Trophoblast cell (in vitro differentiated cells and primary cell): ENCODE measurements at regions not wholly inside any gene's neighbourhood (a gene's known extent, or its start where the extent isn't known, plus 50 kb on each side); places are given as distances from the start of the nearest gene placed in this dataset.
A peak's percentile ranks its signal among the peaks of the same experiment; 100 is the strongest.

Experiments
- DNase-seq, 2 donors: peaks; one replicate each; pipeline ENCODE4 v3.0.0-alpha.2; 2016
- H2AFZ ChIP-seq: 2 replicates; pipeline ENCODE4 v1.6.1; 2013; ENCODE audit warnings: low read length, moderate library complexity, mild to moderate bottlenecking; ENCODE audit not compliant: insufficient read depth, poor library complexity
- H2AK5ac ChIP-seq: 2 replicates; pipeline ENCODE4 v1.6.1; 2013; ENCODE audit warnings: mild to moderate bottlenecking, low read length
- H2BK120ac ChIP-seq: 2 replicates; pipeline ENCODE4 v1.6.1; 2013; ENCODE audit warnings: low read length, mild to moderate bottlenecking, moderate library complexity; ENCODE audit not compliant: insufficient read depth, poor library complexity
- H2BK12ac ChIP-seq: 2 replicates; pipeline ENCODE4 v1.6.1; 2013; ENCODE audit warnings: mild to moderate bottlenecking, low read length, moderate library complexity
- H2BK5ac ChIP-seq: 2 replicates; pipeline ENCODE4 v1.6.1; 2013; ENCODE audit warnings: low read length, low read depth, moderate library complexity, mild to moderate bottlenecking; ENCODE audit not compliant: poor library complexity
- H3K14ac ChIP-seq: 2 replicates; pipeline ENCODE4 v1.6.1; 2013; ENCODE audit warnings: mild to moderate bottlenecking, low read length
- H3K18ac ChIP-seq: 2 replicates; pipeline ENCODE4 v1.6.1; 2013; ENCODE audit warnings: mild to moderate bottlenecking, low read length
- H3K23ac ChIP-seq: 2 replicates; pipeline ENCODE4 v1.6.1; 2013; ENCODE audit warnings: low read length
- H3K27ac ChIP-seq: 2 replicates; pipeline ENCODE4 v1.5.1; 2013; ENCODE audit warnings: low read depth, mild to moderate bottlenecking, inconsistent platforms, low read length, moderate library complexity
- H3K27me3 ChIP-seq: 2 replicates; pipeline ENCODE4 v1.6.1; 2013; ENCODE audit warnings: inconsistent platforms, mild to moderate bottlenecking, low read length, moderate library complexity; ENCODE audit not compliant: insufficient read depth
- H3K36me3 ChIP-seq, 2 experiments: 1 replicate in 1 of 2; 2 replicates in 1 of 2; pipeline ENCODE4 v1.6.1; 2013; ENCODE audit warnings: low read length in 2 of 2, mild to moderate bottlenecking in 2 of 2, moderate library complexity in 1 of 2; ENCODE audit not compliant: insufficient read depth in 2 of 2, control insufficient read depth in 1 of 2
- H3K4ac ChIP-seq: 2 replicates; pipeline ENCODE4 v1.6.1; 2013; ENCODE audit warnings: low read depth, mild to moderate bottlenecking, low read length, moderate library complexity
- H3K4me1 ChIP-seq, 2 experiments: 1 replicate in 1 of 2; 2 replicates in 1 of 2; pipeline ENCODE4 v1.6.1; 2013; ENCODE audit warnings: low read length in 2 of 2, mild to moderate bottlenecking in 2 of 2, moderate library complexity in 1 of 2; ENCODE audit not compliant: insufficient read depth in 2 of 2, control insufficient read depth in 1 of 2
- H3K4me2 ChIP-seq: 2 replicates; pipeline ENCODE4 v1.6.1; 2013; ENCODE audit warnings: inconsistent platforms, mild to moderate bottlenecking, low read length, moderate library complexity
- H3K4me3 ChIP-seq: 2 replicates; pipeline ENCODE4 v1.5.1; 2013; ENCODE audit warnings: mild to moderate bottlenecking, low read depth, low read length, inconsistent platforms
- H3K79me1 ChIP-seq: one replicate; pipeline ENCODE4 v1.6.1; 2013; ENCODE audit warnings: low read length
- H3K79me2 ChIP-seq: 2 replicates; pipeline ENCODE4 v1.6.1; 2013; ENCODE audit warnings: low read length, mild to moderate bottlenecking; ENCODE audit not compliant: control insufficient read depth, insufficient read depth, poor library complexity
- H3K9ac ChIP-seq: 2 replicates; pipeline ENCODE4 v1.6.1; 2013; ENCODE audit warnings: mild to moderate bottlenecking, low read length
- H3K9me3 ChIP-seq: 2 replicates; pipeline ENCODE4 v1.6.1; 2013; ENCODE audit warnings: low read depth, mild to moderate bottlenecking, control low read depth, inconsistent platforms, low read length; ENCODE audit not compliant: insufficient read depth
- H4K12ac ChIP-seq: 2 replicates; pipeline ENCODE4 v1.6.1; 2013; ENCODE audit warnings: low read depth, mild to moderate bottlenecking, low read length, moderate library complexity
- H4K8ac ChIP-seq: 2 replicates; pipeline ENCODE4 v1.6.1; 2013; ENCODE audit warnings: low read depth, mild to moderate bottlenecking, low read length, moderate library complexity
- H4K91ac ChIP-seq: one replicate; pipeline ENCODE4 v1.6.1; 2013; ENCODE audit warnings: low read depth, mild to moderate bottlenecking, low read length, moderate library complexity
- WGBS: extraction: QIAGEN DNeasy Blood & Tissue Kit; methylation state at CpG from one replicate; pipeline ENCODE4 v1.1.7; 2013; ENCODE audit warnings: missing lambda C conversion rate; ENCODE audit not compliant: insufficient read length, insufficient coverage; ENCODE audit errors: extremely low coverage; 5-methylcytosine and 5-hydroxymethylcytosine counted together

- Histone ChIP-seq H3K79me1 (no peaks in the 10 kb centered on the region), H3K9ac (no peak overlapping the region), H3K79me2 (no peaks in the 10 kb centered on the region), H3K27me3 (no peaks in the 10 kb centered on the region), H3K4me3 (no peak overlapping the region), H3K4ac (no peak overlapping the region), H2BK12ac (no peak overlapping the region), H4K91ac (no peak overlapping the region), H3K14ac (no peak overlapping the region), H3K18ac (no peak overlapping the region), H3K4me2 (no peak overlapping the region), H4K12ac (no peak overlapping the region), H2BK120ac (no peak overlapping the region), H2AK5ac (no peak overlapping the region), H3K27ac (no peak overlapping the region), H2BK5ac (no peak overlapping the region), H2AFZ (no peak overlapping the region), H3K4me1 (no peaks in the 10 kb centered on the region), H3K23ac (no peak overlapping the region), H3K9me3 (no peaks in the 10 kb centered on the region), H4K8ac (no peak overlapping the region), H3K36me3 (no peaks in the 10 kb centered on the region)
- no CpG with 5 or more reads among the region's 1 CpG for WGBS
- peak; percentile 19 to 69 for DNase-seq
Measured at GRCh38 chr4:81353861-81354260, 117.8 kb downstream of the RASGEF1B start.

- no peak overlapping the region for H3K18ac ChIP-seq
- H3K36me3 ChIP-seq, result no peaks in the 10 kb centered on the region
- no peak overlapping the region for H4K8ac ChIP-seq
- H2BK12ac ChIP-seq, result no peak overlapping the region
- no peak overlapping the region for H3K9ac ChIP-seq
- H3K4me2 ChIP-seq, result no peak overlapping the region
- H3K23ac ChIP-seq, result no peak overlapping the region
- no peak overlapping the region for H3K27ac ChIP-seq
- no peak overlapping the region for H3K14ac ChIP-seq
- no peak overlapping the region for H3K4me3 ChIP-seq
- no peaks in the 10 kb centered on the region for H3K79me1 ChIP-seq
- H3K79me2 ChIP-seq, result no peaks in the 10 kb centered on the region
- H4K91ac ChIP-seq, result no peak overlapping the region
- WGBS, result no CpG with 5 or more reads among the region's 2 CpGs
- no peaks in the 10 kb centered on the region for H3K4me1 ChIP-seq
- no peak overlapping the region for H2AK5ac ChIP-seq
- H2BK120ac ChIP-seq, result no peak overlapping the region
- no peak overlapping the region for H4K12ac ChIP-seq
- no peak overlapping the region for H2BK5ac ChIP-seq
- no peaks in the 10 kb centered on the region for H3K9me3 ChIP-seq
- no peak for DNase-seq
- H3K4ac ChIP-seq, result no peak overlapping the region
- no peaks in the 10 kb centered on the region for H3K27me3 ChIP-seq
- no peak overlapping the region for H2AFZ ChIP-seq
Measured at GRCh38 chr4:81352446-81352835, 119.3 kb downstream of the RASGEF1B start.

GRCh38 chr4:81351654-81352445 lies 119.9 kb downstream of the RASGEF1B start:
- Histone ChIP-seq H3K4me1 (no peaks in the 10 kb centered on the region), H3K79me2 (no peaks in the 10 kb centered on the region), H3K27ac (no peak overlapping the region), H3K14ac (no peak overlapping the region), H3K27me3 (no peaks in the 10 kb centered on the region), H2BK12ac (no peak overlapping the region), H4K12ac (no peak overlapping the region), H3K18ac (no peak overlapping the region), H3K4me3 (no peak overlapping the region), H3K79me1 (no peaks in the 10 kb centered on the region), H3K9me3 (no peaks in the 10 kb centered on the region), H3K23ac (no peak overlapping the region), H2BK120ac (no peak overlapping the region), H2AK5ac (no peak overlapping the region), H4K8ac (no peak overlapping the region), H3K4ac (no peak overlapping the region), H3K36me3 (no peaks in the 10 kb centered on the region), H3K9ac (no peak overlapping the region), H2AFZ (no peak overlapping the region), H2BK5ac (no peak overlapping the region), H3K4me2 (no peak overlapping the region), H4K91ac (no peak overlapping the region)
- WGBS, result no CpG with 5 or more reads among the region's 11 CpGs
- DNase-seq, result peak; percentile 35 to 88

- Histone ChIP-seq H2AK5ac (no peak overlapping the region), H2AFZ (no peak overlapping the region), H3K27ac (no peak overlapping the region), H4K12ac (no peak overlapping the region), H3K23ac (no peak overlapping the region), H4K8ac (no peak overlapping the region), H3K4me3 (no peak overlapping the region), H3K18ac (no peak overlapping the region), H3K14ac (no peak overlapping the region), H3K9me3 (no peaks in the 10 kb centered on the region), H3K79me1 (no peaks in the 10 kb centered on the region), H2BK120ac (no peak overlapping the region), H3K4ac (no peak overlapping the region), H3K9ac (no peak overlapping the region), H4K91ac (no peak overlapping the region), H2BK12ac (no peak overlapping the region), H3K4me2 (no peak overlapping the region), H3K4me1 (no peaks in the 10 kb centered on the region), H3K79me2 (no peaks in the 10 kb centered on the region), H2BK5ac (no peak overlapping the region), H3K27me3 (no peaks in the 10 kb centered on the region), H3K36me3 (no peaks in the 10 kb centered on the region)
- no peak for DNase-seq
- WGBS, result no CpG with 5 or more reads among the region's 3 CpGs
Measured at GRCh38 chr4:81350040-81350439, 121.7 kb downstream of the RASGEF1B start.
